Skeletal muscle satellite cell (primary cell): ENCODE measurements at regions not wholly inside any gene's neighbourhood (a gene's known extent, or its start where the extent isn't known, plus 50 kb on each side); places are given as distances from the start of the nearest gene placed in this dataset.
A peak's percentile ranks its signal among the peaks of the same experiment; 100 is the strongest.
"Not testable (repeated sequence)": the region's sequence is repeated elsewhere in the genome, so short reads cannot be mapped to it uniquely, and the experiment has no call there.

Experiments
- H3K27me3 ChIP-seq: 2 replicates; pipeline ENCODE4 v1.7.0; 2013; ENCODE audit warnings: low read length; ENCODE audit not compliant: control insufficient read depth, insufficient read depth
- H3K36me3 ChIP-seq: 2 replicates; pipeline ENCODE4 v1.7.0; 2013; ENCODE audit warnings: mild to moderate bottlenecking, control low read depth, low read length; ENCODE audit not compliant: insufficient read depth
- H3K4me1 ChIP-seq: 2 replicates; pipeline ENCODE4 v1.7.0; 2013; ENCODE audit warnings: low read length; ENCODE audit not compliant: control insufficient read depth, insufficient read depth
- H3K4me2 ChIP-seq: 2 replicates; pipeline ENCODE4 v1.7.0; 2013; ENCODE audit warnings: mild to moderate bottlenecking, low read length
- H3K4me3 ChIP-seq: 2 replicates; pipeline ENCODE4 v1.7.0; 2013; ENCODE audit warnings: low read length
- H3K9ac ChIP-seq: 2 replicates; pipeline ENCODE4 v1.7.0; 2013; ENCODE audit warnings: mild to moderate bottlenecking, low read depth, low read length, moderate library complexity
- H3K9me3 ChIP-seq: replicated peaks from 2 replicates; pipeline ENCODE4 v1.7.0; 2013; ENCODE audit warnings: mild to moderate bottlenecking, control low read depth, low read length

- no peak overlapping the region for H3K4me2 ChIP-seq
- H3K9ac ChIP-seq = no peak overlapping the region
- no peaks in the 10 kb centered on the region for H3K9me3 ChIP-seq
- no peaks in the 10 kb centered on the region for H3K27me3 ChIP-seq
- no peaks in the 10 kb centered on the region for H3K4me1 ChIP-seq
- H3K36me3 ChIP-seq = no peaks in the 10 kb centered on the region
- H3K4me3 ChIP-seq = no peak overlapping the region
Observed at GRCh38 chr1:115506924-115507589, 134.7 kb upstream of the VANGL1 start.

- no peak overlapping the region for H3K4me2 ChIP-seq
- no peaks in the 10 kb centered on the region for H3K9me3 ChIP-seq
- H3K36me3 ChIP-seq = no peaks in the 10 kb centered on the region
- H3K4me3 ChIP-seq = no peak overlapping the region
- peaks cover 4% of the 10 kb centered on the region for H3K4me1 ChIP-seq
- no peak overlapping the region for H3K9ac ChIP-seq
- no peaks in the 10 kb centered on the region for H3K27me3 ChIP-seq
Observed at GRCh38 chr1:115506518-115506917, 135.3 kb upstream of the VANGL1 start.

GRCh38 chr1:115505148-115505571 lies 136.6 kb upstream of the VANGL1 start:
- H3K4me1 ChIP-seq = peaks cover 5% of the 10 kb centered on the region
- H3K9ac ChIP-seq = no peak overlapping the region

GRCh38 chr1:115502183-115502582 lies 139.6 kb upstream of the VANGL1 start:
- H3K4me1 ChIP-seq = peaks cover 20% of the 10 kb centered on the region
- not testable (repeated sequence) for H3K9me3 ChIP-seq, H3K36me3 ChIP-seq, H3K4me3 ChIP-seq, H3K9ac ChIP-seq, H3K27me3 ChIP-seq, H3K4me2 ChIP-seq

More at GRCh38 chr1:115505148-115505571, 136.6 kb upstream of the VANGL1 start:
- Histone ChIP-seq H3K27me3 (no peaks in the 10 kb centered on the region), H3K9me3 (no peaks in the 10 kb centered on the region), H3K4me3 (no peak overlapping the region), H3K4me2 (no peak overlapping the region), H3K36me3 (no peaks in the 10 kb centered on the region)

GRCh38 chr1:115501476-115501875 lies 140.3 kb upstream of the VANGL1 start:
- no peak overlapping the region for H3K9ac ChIP-seq
- H3K4me2 ChIP-seq = no peak overlapping the region
- H3K4me1 ChIP-seq = peaks cover 24% of the 10 kb centered on the region
- no peaks in the 10 kb centered on the region for H3K9me3 ChIP-seq
- no peaks in the 10 kb centered on the region for H3K27me3 ChIP-seq
- no peaks in the 10 kb centered on the region for H3K36me3 ChIP-seq
- no peak overlapping the region for H3K4me3 ChIP-seq

- Histone ChIP-seq H3K4me3 (no peak overlapping the region), H3K9ac (no peak overlapping the region), H3K4me2 (no peak overlapping the region), H3K27me3 (no peaks in the 10 kb centered on the region), H3K9me3 (no peaks in the 10 kb centered on the region), H3K4me1 (peaks cover 43% of the 10 kb centered on the region), H3K36me3 (no peaks in the 10 kb centered on the region)
Observed at GRCh38 chr1:115499253-115499652, 142.5 kb upstream of the VANGL1 start.

- peak overlapping the region; percentile 6 for H3K9ac ChIP-seq
Observed at GRCh38 chr1:115496904-115497527, 144.8 kb upstream of the VANGL1 start.

GRCh38 chr1:115495625-115496024 lies 146.1 kb upstream of the VANGL1 start:
- Histone ChIP-seq H3K27me3 (no peaks in the 10 kb centered on the region), H3K4me3 (no peak overlapping the region), H3K36me3 (no peaks in the 10 kb centered on the region), H3K9me3 (no peaks in the 10 kb centered on the region), H3K9ac (peak overlapping the region; percentile 4), H3K4me2 (peak overlapping the region; percentile 26), H3K4me1 (peaks cover 38% of the 10 kb centered on the region)

More at GRCh38 chr1:115496904-115497527, 144.8 kb upstream of the VANGL1 start:
- Histone ChIP-seq H3K9me3 (no peaks in the 10 kb centered on the region), H3K4me1 (peaks cover 43% of the 10 kb centered on the region), H3K4me2 (peak overlapping the region; percentile 34), H3K36me3 (no peaks in the 10 kb centered on the region), H3K27me3 (no peaks in the 10 kb centered on the region), H3K4me3 (no peak overlapping the region)

GRCh38 chr1:115495111-115495510 lies 146.7 kb upstream of the VANGL1 start:
- no peak overlapping the region for H3K4me2 ChIP-seq
- H3K36me3 ChIP-seq = no peaks in the 10 kb centered on the region
- no peaks in the 10 kb centered on the region for H3K9me3 ChIP-seq
- no peak overlapping the region for H3K4me3 ChIP-seq
- H3K27me3 ChIP-seq = no peaks in the 10 kb centered on the region
- H3K4me1 ChIP-seq = peaks cover 38% of the 10 kb centered on the region
- H3K9ac ChIP-seq = peak overlapping the region; percentile 4

- H3K4me3 ChIP-seq = no peak overlapping the region
- H3K4me1 ChIP-seq = peaks cover 38% of the 10 kb centered on the region
- H3K9me3 ChIP-seq = no peaks in the 10 kb centered on the region
- H3K27me3 ChIP-seq = no peaks in the 10 kb centered on the region
- H3K9ac ChIP-seq = no peak overlapping the region
- no peaks in the 10 kb centered on the region for H3K36me3 ChIP-seq
- H3K4me2 ChIP-seq = no peak overlapping the region
Observed at GRCh38 chr1:115493834-115494233, 147.9 kb upstream of the VANGL1 start.

GRCh38 chr1:115492880-115493279 lies 148.9 kb upstream of the VANGL1 start:
- Histone ChIP-seq H3K4me3 (no peak overlapping the region), H3K9me3 (no peaks in the 10 kb centered on the region), H3K4me2 (no peak overlapping the region), H3K9ac (no peak overlapping the region), H3K27me3 (no peaks in the 10 kb centered on the region), H3K4me1 (peaks cover 30% of the 10 kb centered on the region), H3K36me3 (no peaks in the 10 kb centered on the region)
